Muscle of leg (tissue), 3 donors: ENCODE measurements at regions not wholly inside any gene's neighbourhood (a gene's known extent, or its start where the extent isn't known, plus 50 kb on each side); places are given as distances from the start of the nearest gene placed in this dataset.
A peak's percentile ranks its signal among the peaks of the same experiment; 100 is the strongest.

Experiments used
- DNase-seq: peaks from one replicate; pipeline ENCODE4 v3.0.0; 2013
- H3K27ac ChIP-seq: one replicate; pipeline ENCODE4 v1.5.1; 2013; ENCODE audit warnings: mild to moderate bottlenecking, low read length, control low read depth
- H3K27me3 ChIP-seq: one replicate; pipeline ENCODE4 v1.6.1; 2013; ENCODE audit warnings: low read length; ENCODE audit not compliant: control insufficient read depth, insufficient read depth
- H3K36me3 ChIP-seq: one replicate; pipeline ENCODE4 v1.6.1; 2013; ENCODE audit warnings: low read length; ENCODE audit not compliant: control insufficient read depth, insufficient read depth
- H3K4me1 ChIP-seq: one replicate; pipeline ENCODE4 v1.6.1; 2013; ENCODE audit warnings: low read length; ENCODE audit not compliant: control insufficient read depth, insufficient read depth
- H3K4me3 ChIP-seq: one replicate; pipeline ENCODE4 v1.5.1; 2013; ENCODE audit warnings: low read length, control low read depth
- H3K9me3 ChIP-seq: replicated peaks from 2 replicates; pipeline ENCODE4 v1.6.1; 2013; ENCODE audit warnings: low read depth, low read length; ENCODE audit not compliant: control insufficient read depth
- WGBS: methylation state at CpG from one replicate; pipeline ENCODE4 v1.1.5; 2013; ENCODE audit warnings: missing lambda C conversion rate; ENCODE audit not compliant: insufficient coverage; 5-methylcytosine and 5-hydroxymethylcytosine counted together

DNA sequence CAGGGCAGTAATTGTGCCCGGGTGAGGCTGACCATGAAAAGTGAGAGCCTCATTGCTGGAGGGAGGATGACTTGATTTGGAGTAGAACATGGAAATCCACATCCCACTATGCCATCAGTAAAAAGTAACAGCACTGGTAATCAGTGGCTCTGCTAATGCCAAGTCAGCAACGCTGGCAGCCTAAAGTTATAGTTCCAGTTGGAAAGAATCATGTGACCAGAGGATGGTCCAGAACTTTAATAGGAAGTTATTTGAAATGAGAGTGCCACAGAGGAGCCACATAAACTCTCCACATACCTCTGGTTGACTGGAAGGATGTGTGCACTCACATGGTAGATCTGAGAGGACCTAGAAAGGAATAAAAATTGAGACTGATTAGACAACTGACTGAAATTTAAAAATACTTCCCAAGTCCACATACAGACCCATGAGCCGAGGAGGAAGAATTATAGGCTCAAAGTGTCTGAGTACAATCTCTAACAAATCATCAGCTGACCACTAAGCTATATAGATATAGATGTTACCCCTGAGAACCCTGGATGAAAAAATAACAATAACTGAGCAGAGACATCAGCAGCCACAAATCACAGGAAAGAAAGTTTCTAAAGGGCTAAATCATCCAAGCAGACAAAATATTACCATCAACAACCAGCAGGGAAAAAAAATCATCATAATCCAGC, 346.8 kb downstream of the STK39 start:
- no peaks in the 10 kb centered on the region for H3K36me3 ChIP-seq
- H3K9me3 ChIP-seq, result no peaks in the 10 kb centered on the region
- H3K4me3 ChIP-seq, result no peak overlapping the region
- no CpG with 5 or more reads among the region's 3 CpGs for WGBS
- H3K27ac ChIP-seq, result no peak overlapping the region
- H3K27me3 ChIP-seq, result no peaks in the 10 kb centered on the region
- no peak for DNase-seq
- no peaks in the 10 kb centered on the region for H3K4me1 ChIP-seq

DNA sequence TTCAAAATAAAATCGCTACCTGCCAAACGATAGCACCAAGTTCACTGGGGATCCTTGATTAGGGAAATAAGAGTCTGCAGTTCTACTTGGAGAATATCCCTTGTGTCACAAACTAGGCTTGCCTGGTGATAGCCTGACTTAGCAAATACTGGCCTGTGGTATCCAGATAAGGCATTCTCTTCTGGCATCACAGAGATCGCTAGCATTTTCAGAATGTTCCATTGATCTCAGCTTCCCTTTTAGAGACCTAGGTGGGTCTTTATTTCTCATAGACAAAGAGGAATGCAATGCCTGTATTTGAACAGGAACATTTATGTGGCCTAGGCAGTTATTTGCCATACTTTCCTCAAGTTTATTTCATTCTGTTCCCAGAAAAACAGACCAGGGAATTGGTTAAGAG, 349.1 kb downstream of the STK39 start:
- no peaks in the 10 kb centered on the region for H3K4me1 ChIP-seq
- DNase-seq, result no peak
- WGBS, result no CpG with 5 or more reads among the region's 3 CpGs
- H3K9me3 ChIP-seq, result no peaks in the 10 kb centered on the region
- no peaks in the 10 kb centered on the region for H3K27me3 ChIP-seq
- no peaks in the 10 kb centered on the region for H3K36me3 ChIP-seq
- no peak overlapping the region for H3K4me3 ChIP-seq
- H3K27ac ChIP-seq, result no peak overlapping the region

DNA sequence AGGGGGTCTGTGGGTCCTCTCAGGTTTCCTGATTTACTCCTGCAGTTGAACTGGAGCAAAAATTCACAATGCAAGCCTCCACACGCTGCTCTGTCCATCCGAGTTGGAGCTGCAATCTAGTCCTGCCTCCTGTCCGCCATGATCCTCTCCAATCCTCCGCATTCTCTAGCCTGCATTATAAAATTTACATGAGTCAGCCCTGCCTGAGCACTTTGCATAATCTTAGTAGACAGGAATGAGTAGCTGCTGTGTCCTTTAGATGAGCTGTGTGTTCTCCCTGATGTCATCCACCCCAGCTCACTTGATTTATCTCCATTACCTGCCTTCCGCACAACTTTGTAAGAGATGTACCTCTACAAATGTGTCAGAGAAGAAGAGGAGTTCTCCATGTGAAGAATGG, 355.6 kb downstream of the STK39 start:
- H3K27ac ChIP-seq, result no peak overlapping the region
- H3K36me3 ChIP-seq, result no peaks in the 10 kb centered on the region
- no peak overlapping the region for H3K4me3 ChIP-seq
- no peaks in the 10 kb centered on the region for H3K27me3 ChIP-seq
- WGBS, result 88% methylated on average over 4 of the region's 5 CpGs
- H3K4me1 ChIP-seq, result no peaks in the 10 kb centered on the region
- peaks cover 3% of the 10 kb centered on the region for H3K9me3 ChIP-seq
- no peak for DNase-seq

DNA sequence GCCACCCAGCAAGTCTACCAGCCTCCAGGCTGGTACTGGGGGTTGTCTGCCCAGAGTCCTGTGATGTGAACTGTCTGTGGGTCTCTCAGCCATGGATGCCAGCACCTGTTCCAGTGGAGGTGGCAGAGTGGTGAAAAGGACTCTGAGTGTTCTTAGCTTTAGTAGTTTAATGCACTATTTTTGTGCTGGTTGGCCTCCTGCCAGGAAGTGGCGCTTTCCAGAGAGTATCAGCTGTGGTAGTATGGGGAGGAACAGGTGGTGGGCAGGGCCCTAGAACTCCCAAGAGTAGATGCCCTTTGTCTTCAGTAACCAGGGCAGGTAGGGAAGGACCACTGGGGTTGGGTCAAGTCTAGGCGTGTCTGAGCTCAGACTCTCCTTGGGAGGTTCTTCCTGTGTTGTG, 356.7 kb downstream of the STK39 start:
- H3K27ac ChIP-seq, result no peak overlapping the region
- H3K36me3 ChIP-seq, result no peaks in the 10 kb centered on the region
- H3K4me3 ChIP-seq, result no peak overlapping the region
- H3K9me3 ChIP-seq, result peaks cover 3% of the 10 kb centered on the region
- no peaks in the 10 kb centered on the region for H3K4me1 ChIP-seq
- DNase-seq, result peak; percentile 2
- WGBS, result 75% methylated on average over 1 of the region's 2 CpGs
- H3K27me3 ChIP-seq, result no peaks in the 10 kb centered on the region

DNA sequence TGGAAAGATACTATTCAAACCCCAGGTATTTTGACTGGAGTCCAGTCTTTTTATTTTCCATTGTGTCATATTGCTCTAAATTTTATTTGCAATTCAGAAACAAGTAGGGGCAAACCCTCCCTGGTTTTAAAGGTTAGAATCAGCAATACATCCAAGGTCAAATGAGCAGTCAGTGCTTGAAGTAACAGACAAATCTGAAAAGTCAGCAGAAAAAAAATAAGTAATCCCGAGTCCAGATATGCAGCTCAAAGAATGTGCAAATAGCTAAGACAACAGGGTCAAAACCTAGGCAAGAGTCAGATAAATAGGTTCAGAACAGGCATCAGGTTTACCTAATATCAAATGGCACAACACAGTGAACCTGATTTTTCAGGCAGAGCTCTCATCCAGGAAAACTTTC, 367.0 kb downstream of the STK39 start:
- Histone ChIP-seq H3K9me3 (no peaks in the 10 kb centered on the region), H3K4me1 (no peaks in the 10 kb centered on the region), H3K27me3 (no peaks in the 10 kb centered on the region), H3K4me3 (no peak overlapping the region), H3K36me3 (no peaks in the 10 kb centered on the region), H3K27ac (no peak overlapping the region)
- 100% methylated on average over 1 of the region's 1 CpG for WGBS
- no peak for DNase-seq

DNA sequence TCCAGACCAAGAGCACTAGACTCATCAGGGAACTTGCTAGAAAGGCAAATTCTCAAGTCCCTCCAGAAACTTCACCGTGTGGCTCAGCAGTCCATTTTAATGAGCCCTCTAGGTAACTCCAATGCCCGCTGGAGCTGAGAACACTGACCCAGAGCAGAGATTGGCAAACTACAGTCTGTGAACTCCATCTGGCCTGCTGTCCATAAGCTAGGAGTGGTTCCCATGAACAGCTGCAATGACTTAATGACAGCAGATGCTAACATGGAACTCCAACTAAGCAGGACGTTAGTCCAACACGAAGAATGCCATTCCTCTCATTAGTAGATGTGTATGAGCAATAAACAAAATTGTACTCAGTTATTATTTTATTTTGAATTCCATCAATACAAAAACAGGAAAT, 371.9 kb downstream of the STK39 start:
- DNase-seq, result peak; percentile 43
- WGBS, result 78% methylated on average over 2 of the region's 4 CpGs
- Histone ChIP-seq H3K27ac (no peak overlapping the region), H3K9me3 (no peaks in the 10 kb centered on the region), H3K36me3 (no peaks in the 10 kb centered on the region), H3K4me3 (no peak overlapping the region), H3K4me1 (no peaks in the 10 kb centered on the region), H3K27me3 (no peaks in the 10 kb centered on the region)

DNA sequence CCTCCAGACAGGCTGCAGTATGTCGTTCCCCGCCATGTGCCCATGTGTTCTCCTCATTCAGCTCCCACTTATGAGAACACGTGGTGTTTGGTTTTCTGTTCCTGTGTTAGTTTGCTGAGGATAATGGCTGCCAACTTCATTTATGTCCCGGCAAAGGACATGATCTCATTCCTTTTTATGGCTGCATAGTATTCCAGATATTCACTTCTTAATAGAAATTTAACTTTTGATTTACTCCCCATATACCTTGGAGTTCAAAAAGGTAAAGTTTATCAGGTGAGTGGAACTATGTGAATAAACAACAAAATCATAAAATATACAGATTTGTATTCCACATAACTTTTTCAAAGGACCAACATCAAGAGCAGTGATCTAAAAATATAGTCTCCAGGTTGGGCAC, 372.6 kb downstream of the STK39 start:
- Histone ChIP-seq H3K9me3 (no peaks in the 10 kb centered on the region), H3K27ac (no peak overlapping the region), H3K4me3 (no peak overlapping the region), H3K27me3 (no peaks in the 10 kb centered on the region), H3K36me3 (no peaks in the 10 kb centered on the region), H3K4me1 (no peaks in the 10 kb centered on the region)
- no CpG with 5 or more reads among the region's 4 CpGs for WGBS
- no peak for DNase-seq

DNA sequence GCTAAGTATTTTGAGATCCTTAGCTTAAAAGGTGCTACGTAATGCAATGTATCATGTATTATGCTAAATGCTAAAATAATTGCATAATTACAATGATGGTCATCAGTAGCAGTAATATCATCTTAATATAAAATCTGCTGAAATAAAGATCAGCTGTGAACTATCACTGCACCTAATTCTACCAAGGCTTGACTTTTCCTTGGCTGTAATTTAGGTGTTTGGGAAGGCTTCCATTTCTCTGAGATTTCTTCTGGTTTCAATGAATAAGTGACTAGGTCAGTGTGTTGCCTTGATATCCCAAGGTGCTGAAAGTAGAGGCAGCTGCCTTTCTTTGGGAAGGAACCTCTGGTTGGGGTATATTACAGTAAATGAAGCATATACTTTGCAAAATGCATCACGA, 376.1 kb downstream of the STK39 start:
- DNase-seq, result no peak
- Histone ChIP-seq H3K4me3 (no peak overlapping the region), H3K9me3 (no peaks in the 10 kb centered on the region), H3K36me3 (no peaks in the 10 kb centered on the region), H3K27me3 (no peaks in the 10 kb centered on the region), H3K4me1 (no peaks in the 10 kb centered on the region), H3K27ac (no peak overlapping the region)
- 83% methylated on average over 1 of the region's 2 CpGs for WGBS

DNA sequence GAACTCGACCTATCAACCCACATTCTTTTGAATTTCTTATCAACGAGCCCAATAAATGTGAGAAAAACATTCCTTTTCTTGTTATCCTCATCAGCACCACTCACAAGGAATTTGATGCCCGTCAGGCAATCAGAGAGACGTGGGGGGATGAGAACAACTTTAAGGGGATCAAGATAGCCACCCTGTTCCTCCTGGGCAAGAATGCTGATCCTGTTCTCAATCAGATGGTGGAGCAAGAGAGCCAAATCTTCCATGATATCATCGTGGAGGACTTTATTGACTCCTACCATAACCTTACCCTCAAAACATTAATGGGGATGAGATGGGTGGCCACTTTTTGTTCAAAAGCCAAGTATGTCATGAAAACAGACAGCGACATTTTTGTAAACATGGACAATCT, 378.2 kb downstream of the STK39 start:
- Histone ChIP-seq H3K9me3 (no peaks in the 10 kb centered on the region), H3K36me3 (no peaks in the 10 kb centered on the region), H3K4me1 (no peaks in the 10 kb centered on the region), H3K27me3 (no peaks in the 10 kb centered on the region), H3K27ac (no peak overlapping the region), H3K4me3 (no peak overlapping the region)
- 100% methylated on average over 1 of the region's 6 CpGs for whole genome bisulfite sequencing
- DNase-seq, result no peak

DNA sequence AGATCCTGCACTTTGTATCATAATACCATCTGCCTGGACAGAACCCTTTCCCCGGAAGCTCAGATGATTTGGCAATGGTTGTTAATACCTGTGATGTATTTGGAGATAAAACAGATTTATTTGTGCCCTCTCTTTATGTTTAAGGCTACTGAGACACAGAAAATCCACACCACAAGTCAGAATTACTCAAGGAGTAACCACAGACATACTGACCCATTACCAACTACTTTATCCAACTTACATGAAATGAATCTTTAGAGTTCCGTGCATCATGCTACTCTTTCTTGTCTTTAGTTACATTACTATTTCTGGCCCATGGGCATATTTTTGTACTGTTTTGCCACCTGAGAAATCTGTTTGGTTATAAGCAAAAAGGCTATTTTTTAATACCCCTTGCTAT, 384.0 kb downstream of the STK39 start:
- Histone ChIP-seq H3K36me3 (no peaks in the 10 kb centered on the region), H3K9me3 (no peaks in the 10 kb centered on the region), H3K27me3 (no peaks in the 10 kb centered on the region), H3K4me3 (no peak overlapping the region), H3K4me1 (no peaks in the 10 kb centered on the region), H3K27ac (no peak overlapping the region)
- no CpG with 5 or more reads among the region's 2 CpGs for WGBS
- no peak for DNase-seq

DNA sequence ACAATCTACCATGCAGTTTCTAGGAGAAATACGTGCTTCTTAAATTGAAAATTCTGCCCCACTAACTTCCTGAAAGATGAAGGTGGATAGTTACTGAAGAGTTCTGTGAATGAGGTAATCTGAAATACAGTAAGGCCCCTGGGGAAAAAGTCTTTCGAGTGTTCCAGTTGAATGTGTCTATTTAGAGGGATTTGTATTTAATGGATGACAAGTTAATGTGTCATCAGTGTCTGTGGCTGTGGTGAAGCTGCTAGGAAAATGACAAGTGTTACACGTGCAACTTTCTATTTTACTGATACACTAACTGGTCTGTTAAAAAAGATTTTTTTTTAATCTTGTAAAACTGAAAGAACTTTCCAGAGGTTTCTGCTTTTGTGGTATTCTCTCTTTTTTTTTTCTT, 384.6 kb downstream of the STK39 start:
- no CpG with 5 or more reads among the region's 3 CpGs for WGBS
- Histone ChIP-seq H3K36me3 (no peaks in the 10 kb centered on the region), H3K9me3 (no peaks in the 10 kb centered on the region), H3K27ac (no peak overlapping the region), H3K4me3 (no peak overlapping the region), H3K4me1 (no peaks in the 10 kb centered on the region), H3K27me3 (no peaks in the 10 kb centered on the region)
- no peak for DNase-seq
